GM20000 (cell line): ENCODE measurements at regions not wholly inside any gene's neighbourhood (a gene's known extent, or its start where the extent isn't known, plus 50 kb on each side); places are given as distances from the start of the nearest gene placed in this dataset.

Source experiments
- DNase-seq: peaks from one replicate; pipeline ENCODE4 v3.0.0; 2012; ENCODE audit warnings: low spot score
- TF ChIP-seq, protein P1 (sequence below): IDR thresholded peaks from 2 replicates; pipeline ENCODE4 v1.5.1; 2012; ENCODE audit warnings: mild to moderate bottlenecking, control low read depth; ENCODE audit errors: extremely low read depth, missing control alignments

DNA sequence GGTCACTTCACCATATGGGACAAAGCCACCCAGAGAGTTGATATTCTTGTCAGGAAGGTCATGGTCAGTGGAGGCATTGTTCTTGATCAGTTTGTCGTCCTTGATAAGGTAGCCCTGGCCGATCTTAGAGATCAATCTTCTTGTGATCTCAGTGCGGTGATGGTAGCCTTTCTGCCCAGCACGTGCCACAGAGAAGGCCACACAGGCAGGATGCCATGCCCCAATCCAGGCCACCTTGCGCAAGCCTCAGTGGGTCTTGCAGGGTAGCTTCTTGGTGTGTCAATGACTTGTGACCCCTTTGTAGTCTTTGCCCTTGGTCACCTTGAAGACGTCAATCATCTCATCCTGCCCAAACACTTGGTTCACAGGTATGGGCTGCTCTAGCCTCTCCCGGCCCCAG lies 143.9 kb upstream of the ASB18 start:
- TF ChIP-seq, protein P1, sequence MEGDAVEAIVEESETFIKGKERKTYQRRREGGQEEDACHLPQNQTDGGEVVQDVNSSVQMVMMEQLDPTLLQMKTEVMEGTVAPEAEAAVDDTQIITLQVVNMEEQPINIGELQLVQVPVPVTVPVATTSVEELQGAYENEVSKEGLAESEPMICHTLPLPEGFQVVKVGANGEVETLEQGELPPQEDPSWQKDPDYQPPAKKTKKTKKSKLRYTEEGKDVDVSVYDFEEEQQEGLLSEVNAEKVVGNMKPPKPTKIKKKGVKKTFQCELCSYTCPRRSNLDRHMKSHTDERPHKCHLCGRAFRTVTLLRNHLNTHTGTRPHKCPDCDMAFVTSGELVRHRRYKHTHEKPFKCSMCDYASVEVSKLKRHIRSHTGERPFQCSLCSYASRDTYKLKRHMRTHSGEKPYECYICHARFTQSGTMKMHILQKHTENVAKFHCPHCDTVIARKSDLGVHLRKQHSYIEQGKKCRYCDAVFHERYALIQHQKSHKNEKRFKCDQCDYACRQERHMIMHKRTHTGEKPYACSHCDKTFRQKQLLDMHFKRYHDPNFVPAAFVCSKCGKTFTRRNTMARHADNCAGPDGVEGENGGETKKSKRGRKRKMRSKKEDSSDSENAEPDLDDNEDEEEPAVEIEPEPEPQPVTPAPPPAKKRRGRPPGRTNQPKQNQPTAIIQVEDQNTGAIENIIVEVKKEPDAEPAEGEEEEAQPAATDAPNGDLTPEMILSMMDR, result no peak
- no peak for DNase-seq

DNA sequence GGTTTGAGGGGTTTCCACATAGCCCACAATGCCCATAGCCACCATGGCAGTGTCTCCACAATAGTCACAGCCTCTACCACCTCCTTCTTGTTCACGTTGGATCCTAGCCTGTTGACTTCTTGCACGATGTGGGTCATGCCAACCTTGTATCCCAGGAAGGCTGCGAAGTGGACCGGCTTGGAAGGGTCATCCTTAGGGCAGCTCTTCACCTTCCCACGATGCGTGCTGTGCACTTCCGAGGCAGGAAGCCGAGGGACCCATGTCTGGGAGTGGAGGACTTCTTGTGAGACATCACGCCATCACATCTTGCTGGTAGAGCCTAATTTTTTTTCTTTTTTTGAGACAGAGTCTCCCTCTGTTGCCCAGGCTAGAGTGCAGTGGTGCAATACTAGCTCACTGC lies 144.6 kb upstream of the ASB18 start:
- TF ChIP-seq, protein P1, result no peak
- no peak for DNase-seq

DNA sequence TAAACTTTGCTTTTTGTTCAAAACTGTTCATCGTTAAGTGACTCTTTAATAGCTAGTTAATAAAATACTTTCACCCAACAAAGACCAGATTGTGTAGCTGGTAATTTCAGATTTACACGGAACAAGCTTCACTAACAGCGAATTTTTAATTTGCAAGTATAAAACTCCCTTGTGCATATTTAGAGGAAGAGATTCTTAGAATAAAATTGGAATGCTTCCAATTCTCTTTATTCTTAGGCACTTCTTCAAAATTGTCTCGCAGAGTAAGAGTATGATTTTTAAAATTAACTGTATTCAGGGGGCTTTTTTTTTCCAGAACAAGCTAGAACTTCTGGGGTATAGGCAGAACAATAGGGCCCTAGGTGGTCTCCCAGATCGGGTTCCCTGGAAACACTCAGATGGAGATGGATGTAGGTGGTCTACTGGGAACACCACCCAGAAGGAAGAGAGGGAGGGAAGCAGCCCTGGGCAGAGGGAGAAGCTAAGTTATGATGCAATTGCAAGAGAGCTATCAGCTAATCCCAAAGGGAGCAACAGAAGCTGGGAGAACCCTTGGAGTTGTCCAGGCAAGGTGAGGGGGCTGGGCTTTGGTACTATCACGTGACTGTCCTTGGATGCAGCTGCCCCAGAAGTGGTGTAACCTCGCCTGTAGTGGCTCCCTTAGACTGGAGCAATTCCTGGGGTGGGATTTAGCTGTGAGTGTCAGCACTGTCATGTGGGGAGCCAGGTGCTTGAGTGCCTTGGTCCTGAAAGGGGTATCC lies 151.7 kb upstream of the ASB18 start:
- no peak for DNase-seq
- TF ChIP-seq, protein P1, result no peak

DNA sequence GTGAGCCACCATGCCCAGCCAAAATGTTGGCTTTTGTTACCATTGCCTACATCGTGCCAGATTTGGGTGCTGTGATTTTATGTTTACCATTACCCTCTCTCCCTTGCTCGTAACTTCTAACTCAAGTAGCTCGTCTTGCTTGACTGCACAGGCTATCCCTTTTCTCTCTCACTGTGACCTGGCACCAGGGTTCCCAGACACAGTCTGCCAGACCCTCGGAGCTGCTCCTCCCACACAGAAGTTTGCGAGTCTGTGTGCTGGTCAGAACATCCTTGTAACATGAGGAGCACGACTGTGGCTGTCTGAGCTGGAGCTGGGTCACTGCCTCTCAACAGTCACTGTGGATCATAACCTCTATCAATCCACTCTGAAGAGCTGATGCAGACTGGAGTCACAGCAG lies 152.5 kb upstream of the ACKR3 start:
- DNase-seq, result no peak
- TF ChIP-seq, protein P1, result no peak

DNA sequence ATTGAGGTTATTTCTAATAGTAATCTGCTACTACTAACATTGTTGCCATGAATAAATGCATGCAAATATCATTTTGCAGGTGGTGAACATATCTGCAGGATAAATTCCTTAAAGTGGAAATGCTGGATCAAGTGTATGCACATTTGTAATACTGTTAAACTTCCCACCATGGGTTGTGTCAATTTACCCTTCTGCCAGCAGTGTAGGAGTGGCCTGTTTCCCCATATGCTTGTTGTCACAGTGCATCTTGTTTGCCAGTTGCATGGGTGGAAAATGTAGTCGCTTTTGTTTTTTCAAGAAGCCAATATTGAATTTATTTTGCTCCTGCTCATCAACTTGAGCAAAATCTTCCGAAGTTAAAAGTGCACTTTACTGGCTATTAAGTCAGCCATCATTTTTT lies 139.0 kb upstream of the ACKR3 start:
- DNase-seq, result no peak
- TF ChIP-seq, protein P1, result no peak

DNA sequence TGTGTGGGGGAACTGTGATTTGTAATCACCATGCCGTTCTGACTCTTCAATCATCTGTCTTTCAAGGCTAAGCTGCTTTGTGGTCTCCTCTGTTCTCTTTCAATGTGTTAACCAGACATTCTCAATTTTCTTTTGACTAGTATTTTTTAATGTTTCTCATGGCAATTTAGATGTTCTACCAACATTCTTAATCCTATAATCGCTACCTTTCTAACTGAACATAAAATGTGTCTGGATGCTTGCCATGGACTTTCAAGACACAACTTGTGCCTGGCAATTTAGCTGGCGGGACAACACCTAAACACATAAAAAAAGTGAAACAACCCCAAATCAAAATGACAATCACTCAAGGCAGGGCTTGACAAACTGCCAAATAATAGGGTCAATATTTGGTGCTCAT lies 135.0 kb upstream of the ACKR3 start:
- DNase-seq, result no peak
- TF ChIP-seq, protein P1, result no peak

DNA sequence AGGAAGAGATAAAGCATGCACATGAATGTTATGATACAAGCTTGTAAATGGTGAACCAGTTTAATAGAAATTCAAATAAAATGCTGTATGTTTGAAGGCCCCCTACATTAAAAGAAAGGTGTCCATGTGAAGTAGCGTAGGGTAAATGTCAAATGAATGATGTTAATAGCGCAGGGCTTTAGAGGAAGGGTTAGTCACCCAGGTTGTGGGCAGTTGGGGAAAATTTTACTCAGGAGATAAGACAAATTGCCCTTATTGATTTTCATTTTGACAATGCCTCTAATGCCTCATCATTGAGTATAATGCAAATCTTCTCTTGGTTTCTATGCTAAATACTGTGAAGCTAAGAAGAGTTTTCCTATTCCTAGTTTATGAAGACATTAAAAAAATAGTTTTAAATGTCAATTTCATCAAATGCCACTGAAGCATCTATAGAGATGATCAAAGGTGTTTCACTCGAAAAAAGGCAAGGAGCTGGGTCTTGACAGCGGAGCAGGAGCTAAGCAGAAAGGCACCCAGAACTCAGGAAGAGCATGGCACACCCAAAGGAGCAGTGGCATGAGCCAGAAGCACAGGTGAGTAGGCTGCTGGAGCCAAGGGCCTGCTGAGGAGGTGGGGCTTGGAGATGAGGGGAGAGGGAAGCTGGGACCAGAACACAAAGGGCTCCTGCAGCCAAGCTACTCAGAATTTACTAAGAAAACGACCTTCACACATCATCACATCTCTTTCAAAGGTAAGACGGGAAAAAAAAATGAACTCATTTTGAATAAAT lies 129.3 kb upstream of the ACKR3 start:
- TF ChIP-seq, protein P1, result no peak
- no peak for DNase-seq
